ENCODE measurements at regions not wholly inside any gene's neighbourhood (a gene's known extent, or its start where the extent isn't known, plus 50 kb on each side); places are given as distances from the start of the nearest gene placed in this dataset.

GRCh38 chr15:38692789-38693062 is 128.1 kb upstream of the RASGRP1 start:
- no peak for TF ChIP-seq CTCF (IDR thresholded peaks at IDR 0.05; ENCODE audit: control extremely low read depth in 1 of 3, insufficient read depth in 1 of 3, low read depth in 1 of 3, low read length in 3 of 3)
- TF ChIP-seq MAX (IDR thresholded peaks at IDR 0.05) = no peak
